Endothelial cell of umbilical vein (primary cell): ENCODE measurements at regions not wholly inside any gene's neighbourhood (a gene's known extent, or its start where the extent isn't known, plus 50 kb on each side); places are given as distances from the start of the nearest gene placed in this dataset.

Experiments
- EZH2 ChIP-seq: IDR thresholded peaks from 2 replicates; pipeline ENCODE4 v1.6.1; 2012; ENCODE audit warnings: borderline replicate concordance, low read depth, mild to moderate bottlenecking, moderate library complexity, low read length, inconsistent platforms; ENCODE audit not compliant: severe bottlenecking
- GATA2 ChIP-seq: IDR thresholded peaks from 2 replicates; pipeline ENCODE4 v1.7.0; 2011; ENCODE audit warnings: low read depth, mild to moderate bottlenecking, moderate library complexity, mixed read lengths, low read length; ENCODE audit not compliant: insufficient read length, insufficient read depth
- JUN ChIP-seq: IDR thresholded peaks from 2 replicates; pipeline ENCODE4 v1.6.1; 2011; ENCODE audit warnings: borderline replicate concordance, low read depth; ENCODE audit not compliant: insufficient read length, insufficient read depth
- POLR2A ChIP-seq: IDR thresholded peaks from 2 replicates; pipeline ENCODE4 v1.6.1; 2012; ENCODE audit warnings: low read depth, mild to moderate bottlenecking, control low read depth, low read length
- POLR2AphosphoS5 ChIP-seq: IDR thresholded peaks from 2 replicates; pipeline ENCODE4 v1.6.1; 2012; ENCODE audit warnings: low read depth, mild to moderate bottlenecking, control low read depth, low read length, moderate library complexity; ENCODE audit not compliant: insufficient read depth
- TF ChIP-seq, protein P1 (sequence below), 2 donors: IDR thresholded peaks; 1 replicate in 1 of 2; 2 replicates in 1 of 2; pipeline ENCODE4 v1.5.1; 2011; ENCODE audit warnings: low read length in 2 of 2, mild to moderate bottlenecking in 2 of 2, moderate library complexity in 2 of 2, control low read depth in 1 of 2, inconsistent platforms in 1 of 2, low read depth in 1 of 2; ENCODE audit not compliant: insufficient read depth in 1 of 2; ENCODE audit errors: extremely low read depth in 1 of 2

DNA sequence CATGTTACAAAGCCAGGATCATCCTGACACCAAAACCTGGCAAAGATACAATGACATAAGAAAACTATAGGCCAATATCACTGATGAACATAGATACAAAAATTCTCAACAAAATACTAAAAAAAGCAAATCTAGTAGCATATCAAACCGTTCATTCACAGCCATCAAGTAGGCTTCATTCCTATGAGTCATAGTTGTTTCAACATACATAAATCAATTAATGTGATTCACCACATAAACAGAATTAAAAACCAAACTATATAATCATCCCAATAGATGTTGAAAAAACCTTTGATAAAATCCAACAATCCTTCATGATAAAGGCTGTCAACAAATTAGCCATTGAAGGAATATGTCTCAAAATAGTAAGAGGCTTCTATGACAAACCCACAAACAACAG lies 1007.2 kb upstream of the RAG2 start:
- TF ChIP-seq, protein P1, sequence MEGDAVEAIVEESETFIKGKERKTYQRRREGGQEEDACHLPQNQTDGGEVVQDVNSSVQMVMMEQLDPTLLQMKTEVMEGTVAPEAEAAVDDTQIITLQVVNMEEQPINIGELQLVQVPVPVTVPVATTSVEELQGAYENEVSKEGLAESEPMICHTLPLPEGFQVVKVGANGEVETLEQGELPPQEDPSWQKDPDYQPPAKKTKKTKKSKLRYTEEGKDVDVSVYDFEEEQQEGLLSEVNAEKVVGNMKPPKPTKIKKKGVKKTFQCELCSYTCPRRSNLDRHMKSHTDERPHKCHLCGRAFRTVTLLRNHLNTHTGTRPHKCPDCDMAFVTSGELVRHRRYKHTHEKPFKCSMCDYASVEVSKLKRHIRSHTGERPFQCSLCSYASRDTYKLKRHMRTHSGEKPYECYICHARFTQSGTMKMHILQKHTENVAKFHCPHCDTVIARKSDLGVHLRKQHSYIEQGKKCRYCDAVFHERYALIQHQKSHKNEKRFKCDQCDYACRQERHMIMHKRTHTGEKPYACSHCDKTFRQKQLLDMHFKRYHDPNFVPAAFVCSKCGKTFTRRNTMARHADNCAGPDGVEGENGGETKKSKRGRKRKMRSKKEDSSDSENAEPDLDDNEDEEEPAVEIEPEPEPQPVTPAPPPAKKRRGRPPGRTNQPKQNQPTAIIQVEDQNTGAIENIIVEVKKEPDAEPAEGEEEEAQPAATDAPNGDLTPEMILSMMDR (IDR thresholded peaks at IDR 0.05; ENCODE audit: extremely low read depth in 1 of 2, insufficient read depth in 1 of 2, low read depth in 1 of 2, low read length in 2 of 2): no peak
- TF ChIP-seq POLR2AphosphoS5 (no peak), POLR2A (no peak), GATA2 (no peak), EZH2 (no peak), JUN (no peak)
